NCI-H2107 treated with DMSO at 0.1 percent for 48 hours (cell line): ENCODE measurements at regions not wholly inside any gene's neighbourhood (a gene's known extent, or its start where the extent isn't known, plus 50 kb on each side); places are given as distances from the start of the nearest gene placed in this dataset.

ENCODE experiments used
- DNase-seq: peaks from one replicate; lab custom pipeline; 2025; ENCODE audit not compliant: unreplicated experiment; lab: John Stamatoyannopoulos, UW

GRCh38 chr2:18503376-18504228 lies 56.9 kb downstream of the RDH14 start:
- DNase-seq, result no peak

- no peak for DNase-seq
These were observed 58.3 kb downstream of the RDH14 start for GRCh38 chr2:18502142-18502541.

GRCh38 chr2:18501729-18502128 lies 58.7 kb downstream of the RDH14 start:
- DNase-seq, result no peak

GRCh38 chr2:18501156-18501555 lies 59.3 kb downstream of the RDH14 start:
- DNase-seq, result no peak

- no peak for DNase-seq
These were observed 60.1 kb downstream of the RDH14 start for GRCh38 chr2:18500333-18500732.

GRCh38 chr2:18498531-18498930 lies 61.9 kb downstream of the RDH14 start:
- no peak for DNase-seq

- no peak for DNase-seq
These were observed 63.9 kb downstream of the RDH14 start for GRCh38 chr2:18496516-18496915.

GRCh38 chr2:18495058-18495457 lies 65.4 kb downstream of the RDH14 start:
- DNase-seq, result no peak

- no peak for DNase-seq
These were observed 67.7 kb downstream of the RDH14 start for GRCh38 chr2:18492721-18493120.

- DNase-seq, result no peak
These were observed 68.9 kb downstream of the RDH14 start for GRCh38 chr2:18491577-18491976.

- DNase-seq, result no peak
These were observed 69.6 kb downstream of the RDH14 start for GRCh38 chr2:18490901-18491300.

- DNase-seq, result no peak
These were observed 73.1 kb downstream of the RDH14 start for GRCh38 chr2:18487106-18487913.

GRCh38 chr2:18484625-18485024 lies 75.8 kb downstream of the RDH14 start:
- DNase-seq, result no peak

GRCh38 chr2:18483896-18484295 lies 76.6 kb downstream of the RDH14 start:
- DNase-seq, result no peak

- no peak for DNase-seq
These were observed 77.8 kb downstream of the RDH14 start for GRCh38 chr2:18482666-18483065.

GRCh38 chr2:18479947-18480369 lies 80.5 kb downstream of the RDH14 start:
- DNase-seq, result no peak

- no peak for DNase-seq
These were observed 83.2 kb downstream of the RDH14 start for GRCh38 chr2:18477293-18477692.

GRCh38 chr2:18476484-18476883 lies 84.0 kb downstream of the RDH14 start:
- no peak for DNase-seq

- no peak for DNase-seq
These were observed 84.6 kb downstream of the RDH14 start for GRCh38 chr2:18475884-18476283.

- DNase-seq, result no peak
These were observed 85.8 kb downstream of the RDH14 start for GRCh38 chr2:18474700-18475099.

GRCh38 chr2:18473241-18474181 lies 86.9 kb downstream of the RDH14 start:
- DNase-seq, result no peak
